PC-9 (cell line): ENCODE measurements at regions not wholly inside any gene's neighbourhood (a gene's known extent, or its start where the extent isn't known, plus 50 kb on each side); places are given as distances from the start of the nearest gene placed in this dataset.

Source experiments
- EZH2 ChIP-seq: fragments of 200-600 bp; sonication (generic); IDR thresholded peaks from 2 replicates; pipeline ENCODE4 v1.8.0; 2017; ENCODE audit warnings: antibody characterized with exemption, low read depth
- TF ChIP-seq, protein P1 (sequence below): fragments of 200-600 bp; sonication (generic); conservative IDR thresholded peaks from 2 replicates; pipeline ENCODE4 v1.6.1; 2017; ENCODE audit warnings: mixed run types, antibody characterized with exemption, mild to moderate bottlenecking, moderate library complexity

DNA sequence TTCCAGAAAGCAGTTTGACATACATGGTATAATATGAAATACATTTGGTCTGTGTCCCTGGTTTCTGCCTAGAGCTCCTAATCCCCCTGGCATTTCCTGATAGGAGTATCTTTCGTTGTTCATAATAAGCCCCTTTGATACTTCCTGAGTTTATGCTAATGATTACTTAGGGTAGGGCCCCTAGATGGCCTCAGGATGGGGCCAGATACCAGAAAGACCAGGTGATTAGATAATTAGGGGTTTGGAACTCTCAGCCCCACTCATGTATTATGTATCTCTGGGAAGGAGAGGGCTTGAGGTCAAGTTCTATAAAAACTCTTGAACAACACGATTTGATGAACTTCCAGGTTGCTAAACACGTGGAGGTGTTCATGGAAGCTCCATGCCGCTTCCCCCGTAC is 163.3 kb upstream of the ZNF608 start:
- TF ChIP-seq, protein P1, sequence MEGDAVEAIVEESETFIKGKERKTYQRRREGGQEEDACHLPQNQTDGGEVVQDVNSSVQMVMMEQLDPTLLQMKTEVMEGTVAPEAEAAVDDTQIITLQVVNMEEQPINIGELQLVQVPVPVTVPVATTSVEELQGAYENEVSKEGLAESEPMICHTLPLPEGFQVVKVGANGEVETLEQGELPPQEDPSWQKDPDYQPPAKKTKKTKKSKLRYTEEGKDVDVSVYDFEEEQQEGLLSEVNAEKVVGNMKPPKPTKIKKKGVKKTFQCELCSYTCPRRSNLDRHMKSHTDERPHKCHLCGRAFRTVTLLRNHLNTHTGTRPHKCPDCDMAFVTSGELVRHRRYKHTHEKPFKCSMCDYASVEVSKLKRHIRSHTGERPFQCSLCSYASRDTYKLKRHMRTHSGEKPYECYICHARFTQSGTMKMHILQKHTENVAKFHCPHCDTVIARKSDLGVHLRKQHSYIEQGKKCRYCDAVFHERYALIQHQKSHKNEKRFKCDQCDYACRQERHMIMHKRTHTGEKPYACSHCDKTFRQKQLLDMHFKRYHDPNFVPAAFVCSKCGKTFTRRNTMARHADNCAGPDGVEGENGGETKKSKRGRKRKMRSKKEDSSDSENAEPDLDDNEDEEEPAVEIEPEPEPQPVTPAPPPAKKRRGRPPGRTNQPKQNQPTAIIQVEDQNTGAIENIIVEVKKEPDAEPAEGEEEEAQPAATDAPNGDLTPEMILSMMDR: no peak
- no peak for TF ChIP-seq EZH2
